Spinal cord (tissue), 9 donors: ENCODE measurements at regions not wholly inside any gene's neighbourhood (a gene's known extent, or its start where the extent isn't known, plus 50 kb on each side); places are given as distances from the start of the nearest gene placed in this dataset.
A peak's percentile ranks its signal among the peaks of the same experiment; 100 is the strongest.

Source experiments
- DNase-seq, 6 donors: peaks; one replicate each; pipeline versions ENCODE4 v3.0.0 to v3.0.0-alpha.2; 2013 to 2015; ENCODE audit warnings: low spot score in 6 of 6, low read depth in 4 of 6
- H3K27ac ChIP-seq: one replicate; pipeline ENCODE4 v1.5.1; 2013; ENCODE audit warnings: low read depth, low read length, control low read depth
- H3K27me3 ChIP-seq: one replicate; pipeline ENCODE4 v1.6.1; 2013; ENCODE audit warnings: low read length; ENCODE audit not compliant: control insufficient read depth, insufficient read depth
- H3K36me3 ChIP-seq: one replicate; pipeline ENCODE4 v1.6.1; 2013; ENCODE audit warnings: low read length; ENCODE audit not compliant: control insufficient read depth, insufficient read depth
- H3K4me1 ChIP-seq: one replicate; pipeline ENCODE4 v1.6.1; 2013; ENCODE audit warnings: low read length; ENCODE audit not compliant: control insufficient read depth, insufficient read depth
- H3K4me3 ChIP-seq: one replicate; pipeline ENCODE4 v1.5.1; 2013; ENCODE audit warnings: low read depth, low read length, control low read depth
- H3K9me3 ChIP-seq: one replicate; pipeline ENCODE4 v1.6.1; 2013; ENCODE audit warnings: low read length; ENCODE audit not compliant: control insufficient read depth, insufficient read depth
- WGBS: methylation state at CpG from one replicate; pipeline ENCODE4 v1.1.5; 2013; ENCODE audit warnings: missing lambda C conversion rate; ENCODE audit not compliant: insufficient coverage; 5-methylcytosine and 5-hydroxymethylcytosine counted together
- donor health status: healthy.

GRCh38 chr11:112760396-112761059 lies 200.7 kb upstream of the NCAM1 start:
- H3K27me3 ChIP-seq: no peaks in the 10 kb centered on the region
- H3K27ac ChIP-seq: peak overlapping the region; percentile 26
- peak in 1 of 6 donors; percentile 68 for DNase-seq
- no peaks in the 10 kb centered on the region for H3K9me3 ChIP-seq
- 49% methylated on average over 7 of the region's 7 CpGs for WGBS
- H3K4me1 ChIP-seq: peaks cover 14% of the 10 kb centered on the region
- H3K36me3 ChIP-seq: no peaks in the 10 kb centered on the region
- no peak overlapping the region for H3K4me3 ChIP-seq

- peaks cover 14% of the 10 kb centered on the region for H3K4me1 ChIP-seq
- no peaks in the 10 kb centered on the region for H3K27me3 ChIP-seq
- 92% methylated on average over 1 of the region's 6 CpGs for WGBS
- H3K4me3 ChIP-seq: no peak overlapping the region
- no peak overlapping the region for H3K27ac ChIP-seq
- no peak for DNase-seq
- no peaks in the 10 kb centered on the region for H3K9me3 ChIP-seq
- H3K36me3 ChIP-seq: no peaks in the 10 kb centered on the region
Measured at GRCh38 chr11:112761911-112762706, 199.1 kb upstream of the NCAM1 start.

- no peak overlapping the region for H3K27ac ChIP-seq
- 57% methylated on average over 1 of the region's 4 CpGs for WGBS
- H3K4me1 ChIP-seq: peaks cover 14% of the 10 kb centered on the region
- DNase-seq: peak in 1 of 6 donors; percentile 74
- H3K36me3 ChIP-seq: no peaks in the 10 kb centered on the region
- no peaks in the 10 kb centered on the region for H3K27me3 ChIP-seq
- H3K9me3 ChIP-seq: no peaks in the 10 kb centered on the region
- H3K4me3 ChIP-seq: no peak overlapping the region
Measured at GRCh38 chr11:112762707-112763090, 198.5 kb upstream of the NCAM1 start.

DNA sequence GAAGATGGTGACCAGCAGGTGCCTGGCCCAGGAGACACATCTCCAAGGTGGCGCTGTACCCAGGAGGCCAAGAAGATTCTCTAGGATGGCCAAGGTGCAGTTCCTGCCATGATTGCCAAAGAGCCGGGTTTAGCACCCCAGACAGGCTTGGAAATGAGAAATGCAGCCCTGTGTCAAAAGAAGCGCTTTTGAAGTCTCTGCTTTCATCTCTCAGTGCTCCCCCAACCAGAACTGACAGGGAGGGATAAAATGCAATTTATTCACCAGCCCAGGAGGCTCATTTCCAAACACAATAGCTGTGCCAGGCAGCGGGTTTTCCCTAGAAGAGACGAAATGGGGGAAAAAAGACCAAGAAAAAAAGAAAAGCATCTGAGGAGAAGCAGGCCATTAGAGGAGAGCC lies 195.9 kb upstream of the NCAM1 start:
- H3K36me3 ChIP-seq: no peaks in the 10 kb centered on the region
- H3K27me3 ChIP-seq: no peaks in the 10 kb centered on the region
- no peak overlapping the region for H3K27ac ChIP-seq
- H3K9me3 ChIP-seq: no peaks in the 10 kb centered on the region
- H3K4me3 ChIP-seq: no peak overlapping the region
- H3K4me1 ChIP-seq: peaks cover 17% of the 10 kb centered on the region
- no peak for DNase-seq
- WGBS: 61% methylated on average over 4 of the region's 5 CpGs

- WGBS: 65% methylated on average over 5 of the region's 5 CpGs
- Histone ChIP-seq H3K36me3 (no peaks in the 10 kb centered on the region), H3K27ac (no peak overlapping the region), H3K4me1 (peaks cover 10% of the 10 kb centered on the region), H3K9me3 (no peaks in the 10 kb centered on the region), H3K27me3 (no peaks in the 10 kb centered on the region), H3K4me3 (no peak overlapping the region)
- no peak for DNase-seq
Measured at GRCh38 chr11:112769170-112769569, 192.1 kb upstream of the NCAM1 start.

DNA sequence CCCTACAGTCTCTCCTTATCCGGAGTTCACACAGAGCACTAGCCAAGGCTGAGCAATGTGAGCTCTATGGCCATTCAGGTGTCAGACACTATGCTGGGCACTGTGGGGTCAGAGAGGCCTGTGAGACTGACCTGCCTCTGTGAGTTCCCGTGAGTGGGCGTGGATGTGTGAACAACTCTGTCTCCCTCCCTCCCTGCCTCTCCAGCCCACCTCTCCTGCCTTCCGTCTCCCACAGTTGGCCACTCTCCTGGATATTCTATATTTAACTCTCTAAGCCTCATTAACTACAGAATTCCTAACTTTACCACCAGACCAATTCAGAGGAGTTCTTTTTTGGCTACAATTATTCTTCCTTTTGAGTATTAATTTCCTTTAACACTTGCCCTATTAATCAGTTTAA lies 191.6 kb upstream of the NCAM1 start:
- H3K27me3 ChIP-seq: no peaks in the 10 kb centered on the region
- H3K4me3 ChIP-seq: no peak overlapping the region
- no peaks in the 10 kb centered on the region for H3K36me3 ChIP-seq
- H3K27ac ChIP-seq: no peak overlapping the region
- no peaks in the 10 kb centered on the region for H3K9me3 ChIP-seq
- H3K4me1 ChIP-seq: peaks cover 10% of the 10 kb centered on the region
- 90% methylated on average over 2 of the region's 4 CpGs for WGBS
- no peak for DNase-seq

DNA sequence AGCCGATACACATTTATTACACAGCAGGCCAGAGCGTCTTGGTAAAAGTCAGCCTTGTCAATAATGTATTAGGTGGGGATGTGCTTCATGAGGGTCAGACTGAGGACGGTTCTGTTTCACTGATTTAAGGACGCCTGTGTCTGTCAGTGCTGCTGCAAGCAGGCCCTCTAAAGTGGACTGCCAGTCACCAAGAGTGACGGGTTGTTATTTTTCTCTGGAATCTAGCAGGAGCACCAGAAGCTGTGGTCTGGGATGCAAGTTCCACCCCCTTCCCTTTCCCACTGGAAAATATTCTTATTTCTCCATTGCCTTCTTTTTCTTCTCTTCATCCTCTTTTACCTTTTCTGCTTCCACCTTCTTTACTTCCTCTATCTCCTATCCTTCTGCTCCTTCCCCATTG lies 191.2 kb upstream of the NCAM1 start:
- Histone ChIP-seq H3K27ac (no peak overlapping the region), H3K27me3 (no peaks in the 10 kb centered on the region), H3K4me1 (peaks cover 10% of the 10 kb centered on the region), H3K9me3 (no peaks in the 10 kb centered on the region), H3K36me3 (no peaks in the 10 kb centered on the region), H3K4me3 (no peak overlapping the region)
- WGBS: 81% methylated on average over 3 of the region's 5 CpGs
- DNase-seq: no peak

GRCh38 chr11:112770487-112770886 lies 190.7 kb upstream of the NCAM1 start:
- peak in 1 of 6 donors; percentile 56 for DNase-seq
- Histone ChIP-seq H3K36me3 (no peaks in the 10 kb centered on the region), H3K4me3 (no peak overlapping the region), H3K27ac (no peak overlapping the region), H3K9me3 (no peaks in the 10 kb centered on the region), H3K4me1 (peaks cover 10% of the 10 kb centered on the region), H3K27me3 (no peaks in the 10 kb centered on the region)
- no CpG with 5 or more reads among the region's 3 CpGs for WGBS

DNA sequence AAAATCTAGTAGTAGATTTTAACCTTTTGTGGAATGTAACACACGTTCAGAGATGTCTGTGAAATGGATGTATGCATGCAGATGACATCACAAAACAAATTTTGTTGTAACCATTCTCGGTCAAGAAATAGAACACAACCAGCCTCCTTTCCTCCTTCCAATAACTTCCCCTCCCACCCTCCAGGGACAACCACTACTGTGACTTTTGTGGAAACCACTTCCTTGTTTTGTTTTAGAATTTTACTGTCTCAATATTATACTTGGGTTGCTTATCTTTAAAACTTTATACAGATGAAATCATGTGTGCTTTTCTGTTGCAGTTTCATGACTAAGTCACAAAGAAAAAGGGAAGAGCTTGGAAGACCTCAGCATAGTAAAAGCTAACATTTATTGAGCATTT lies 189.4 kb upstream of the NCAM1 start:
- Histone ChIP-seq H3K4me1 (peaks cover 12% of the 10 kb centered on the region), H3K4me3 (no peak overlapping the region), H3K36me3 (no peaks in the 10 kb centered on the region), H3K27ac (no peak overlapping the region), H3K9me3 (no peaks in the 10 kb centered on the region), H3K27me3 (no peaks in the 10 kb centered on the region)
- no peak for DNase-seq
- no CpG with 5 or more reads among the region's 2 CpGs for WGBS

DNA sequence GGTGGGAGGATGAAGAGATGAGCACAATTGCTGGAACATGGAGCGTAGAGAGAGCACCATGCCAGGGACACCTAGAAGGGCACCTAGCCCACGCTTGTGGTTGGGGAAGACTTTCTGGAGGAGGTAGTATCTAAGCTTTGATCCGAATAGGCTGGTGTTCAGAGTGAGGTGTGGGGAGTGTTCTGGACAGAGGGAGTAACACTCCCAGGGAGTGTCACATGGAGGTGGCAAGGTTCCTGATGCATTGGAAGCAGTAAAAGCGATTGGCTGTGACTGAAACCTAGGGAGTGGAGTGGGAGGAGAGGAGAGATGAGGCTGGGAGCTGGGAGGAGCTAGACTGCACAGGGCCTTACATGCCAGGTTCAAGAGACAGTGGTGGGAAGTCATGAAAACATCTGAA lies 188.0 kb upstream of the NCAM1 start:
- no peaks in the 10 kb centered on the region for H3K27me3 ChIP-seq
- no peak for DNase-seq
- H3K4me3 ChIP-seq: no peak overlapping the region
- WGBS: 85% methylated on average over 4 of the region's 4 CpGs
- H3K9me3 ChIP-seq: no peaks in the 10 kb centered on the region
- H3K36me3 ChIP-seq: no peaks in the 10 kb centered on the region
- no peak overlapping the region for H3K27ac ChIP-seq
- H3K4me1 ChIP-seq: peaks cover 25% of the 10 kb centered on the region
